ENCODE measurements at regions not wholly inside any gene's neighbourhood (a gene's known extent, or its start where the extent isn't known, plus 50 kb on each side); places are given as distances from the start of the nearest gene placed in this dataset.

DNA sequence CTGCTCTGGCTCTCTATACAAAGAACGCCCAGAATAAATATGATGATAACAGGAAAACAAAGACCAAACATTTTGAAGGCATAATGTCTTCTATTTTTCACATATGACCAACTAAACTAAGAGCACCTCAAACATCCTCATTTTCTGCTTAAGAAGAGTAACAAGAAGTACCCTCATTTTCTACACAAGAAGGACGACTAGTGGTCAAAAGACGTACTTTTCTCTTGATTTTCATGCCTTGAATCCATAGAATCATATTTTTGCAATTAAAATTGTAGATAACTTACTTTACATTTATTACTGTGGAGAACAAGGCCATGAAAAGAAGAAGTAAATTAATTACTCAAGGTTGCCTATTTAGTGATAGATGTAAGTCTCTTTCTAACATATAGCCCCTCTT is 358.6 kb downstream of the DUSP6 start:
- TF ChIP-seq POLR2AphosphoS5 (IDR thresholded peaks at IDR 0.05; ENCODE audit: low read depth, low read length) (no peak), POLR2A (IDR thresholded peaks at IDR 0.05; ENCODE audit: low read depth, low read length) (no peak)

All from GM12892 (cell line).